ENCODE measurements at regions not wholly inside any gene's neighbourhood (a gene's known extent, or its start where the extent isn't known, plus 50 kb on each side); places are given as distances from the start of the nearest gene placed in this dataset.

DNA sequence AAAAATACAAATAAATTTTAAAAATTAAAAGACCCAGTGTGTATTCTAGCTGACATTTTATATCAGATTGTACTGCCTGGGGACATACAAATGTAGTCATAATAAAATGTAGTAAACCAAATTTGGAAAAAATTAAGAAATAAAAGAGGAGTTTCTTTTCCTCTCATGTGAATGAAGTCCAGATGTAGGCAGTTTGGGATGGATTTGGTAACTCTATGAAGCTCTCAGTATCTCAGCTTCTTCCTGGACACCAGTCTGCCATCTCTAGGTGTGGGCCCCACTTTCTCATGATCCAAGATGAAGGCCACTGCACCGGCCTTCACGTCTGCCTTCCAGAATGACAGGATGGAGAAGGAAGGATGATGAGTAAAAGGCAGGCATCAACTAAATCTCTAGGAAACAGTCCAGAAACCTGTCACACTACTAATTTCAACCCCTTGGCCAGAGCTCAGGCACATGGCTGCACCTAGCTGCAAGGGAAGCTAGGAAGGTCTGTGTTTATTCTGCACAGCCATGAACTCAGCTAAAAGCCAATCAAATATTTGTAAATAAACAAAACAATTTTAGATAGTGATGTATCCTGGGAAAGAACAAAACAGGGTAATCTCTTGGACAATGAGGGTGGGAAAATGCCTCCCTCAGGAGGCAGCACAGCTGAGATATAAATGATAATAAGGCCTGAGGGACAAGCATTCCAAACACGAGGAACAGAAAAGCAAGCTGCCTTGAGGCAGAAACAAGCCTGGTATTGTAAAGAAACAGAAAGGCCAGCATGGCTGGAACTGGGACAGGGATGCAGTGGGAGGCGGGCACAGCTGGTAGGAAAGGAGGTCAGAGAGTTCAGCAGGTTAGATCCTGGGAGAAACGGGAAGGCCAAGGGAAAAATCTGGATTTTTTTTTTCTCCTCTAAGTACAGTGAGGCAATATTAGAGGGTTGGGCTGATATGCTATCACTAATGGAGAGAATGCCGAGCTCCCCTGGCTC is 88.5 kb upstream of the PTPN1 start:
- no peak for DNase-seq (ENCODE audit: low read depth)

DNA sequence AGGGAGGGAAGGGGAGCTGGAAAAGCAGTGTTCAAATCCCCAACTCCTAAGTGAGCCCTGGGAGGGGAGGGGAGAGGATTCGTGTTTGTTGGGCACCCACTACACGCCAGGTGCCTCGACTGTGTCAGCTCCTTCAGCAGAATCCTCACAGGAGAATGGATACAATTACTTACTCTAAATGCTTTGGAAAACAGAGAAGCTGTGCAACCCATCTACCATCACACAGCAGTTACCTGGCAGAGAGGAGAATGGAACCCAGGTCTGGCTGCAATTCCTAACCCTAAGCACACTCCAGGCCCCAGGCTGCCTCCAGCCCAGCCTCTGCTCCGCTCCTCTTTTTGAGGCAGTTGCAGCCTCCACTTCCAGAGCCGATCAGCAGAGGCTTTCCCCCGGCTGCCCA is 86.4 kb upstream of the PTPN1 start:
- no peak for DNase-seq (ENCODE audit: low read depth)

DNA sequence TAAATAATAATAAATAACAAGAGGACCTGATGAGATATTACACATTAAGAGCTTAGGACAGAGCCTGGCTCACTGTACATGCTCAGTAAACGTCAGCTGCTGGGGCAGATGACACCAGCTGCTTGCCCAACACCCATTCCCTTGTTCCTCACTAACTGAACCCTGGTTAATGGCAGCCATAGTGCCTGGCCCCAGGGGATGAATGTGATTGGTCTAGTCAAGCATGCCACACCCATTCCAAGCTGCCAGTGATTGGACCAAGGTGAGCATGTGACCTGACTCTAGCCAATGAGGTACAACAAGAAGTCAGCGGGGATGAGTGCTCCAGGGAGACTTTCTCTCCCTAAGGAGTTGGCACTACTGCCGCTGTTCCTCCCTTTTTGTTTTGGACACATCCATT is 85.1 kb upstream of the PTPN1 start:
- peak; percentile 76 for DNase-seq (ENCODE audit: low read depth)

DNA sequence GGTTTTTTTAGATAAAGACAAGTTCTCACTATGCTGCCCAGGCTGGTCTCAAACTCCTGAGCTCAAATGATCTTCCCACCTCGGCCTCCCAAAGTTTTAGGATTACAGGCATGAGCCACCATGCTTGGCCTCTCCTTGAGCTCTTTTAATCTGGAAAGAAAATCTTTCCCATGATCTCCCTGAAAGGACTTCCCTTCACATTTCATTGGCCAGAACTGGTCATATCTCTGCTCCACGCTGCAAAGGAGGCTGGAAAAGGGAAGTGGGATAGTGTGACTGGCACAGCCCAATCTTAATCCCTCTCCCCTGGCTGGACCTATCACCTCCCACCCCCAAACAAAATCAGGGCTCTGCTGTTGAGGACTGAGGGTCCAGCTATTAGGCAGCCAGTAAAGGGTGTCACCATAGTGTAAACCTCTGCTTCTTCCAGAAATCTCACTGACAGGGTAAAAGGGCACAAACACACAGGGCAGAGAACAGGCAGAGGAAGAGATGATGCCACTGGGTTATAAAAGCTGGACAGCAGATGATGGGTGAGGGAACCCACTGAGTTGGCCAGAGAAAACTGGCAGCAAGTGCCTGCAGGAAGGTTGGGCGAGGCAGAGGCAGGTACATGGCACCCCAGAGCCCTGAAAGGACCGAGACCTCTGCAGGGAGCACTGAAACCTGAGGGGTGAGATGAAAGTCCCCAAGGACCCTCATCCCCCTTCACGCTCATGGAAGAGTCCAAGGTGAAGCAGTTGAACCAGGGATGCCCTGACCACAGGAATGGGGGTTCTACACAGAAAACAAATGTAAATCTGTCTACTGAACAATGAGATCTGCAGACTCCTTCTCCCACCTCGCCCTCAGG is 83.1 kb upstream of the PTPN1 start:
- no peak for DNase-seq (ENCODE audit: low read depth)

DNA sequence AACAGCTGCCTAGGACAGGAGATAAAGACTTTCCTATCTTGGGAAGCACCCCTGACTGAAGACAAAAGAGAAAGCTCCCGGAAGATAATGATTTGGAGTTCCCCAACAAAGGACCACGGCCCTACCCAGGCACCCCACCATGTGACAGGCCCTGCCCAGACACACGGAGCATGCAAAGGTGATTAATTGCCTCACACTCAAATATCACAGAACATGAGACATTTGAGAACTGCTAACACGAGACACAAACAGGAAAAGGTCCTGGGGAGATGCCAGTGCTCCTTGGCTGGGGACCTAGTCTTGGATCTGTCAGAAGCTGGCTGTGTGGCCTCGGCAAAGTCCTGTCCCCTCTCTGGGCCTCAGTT is 82.5 kb upstream of the PTPN1 start:
- DNase-seq (ENCODE audit: low read depth): peak; percentile 44

DNA sequence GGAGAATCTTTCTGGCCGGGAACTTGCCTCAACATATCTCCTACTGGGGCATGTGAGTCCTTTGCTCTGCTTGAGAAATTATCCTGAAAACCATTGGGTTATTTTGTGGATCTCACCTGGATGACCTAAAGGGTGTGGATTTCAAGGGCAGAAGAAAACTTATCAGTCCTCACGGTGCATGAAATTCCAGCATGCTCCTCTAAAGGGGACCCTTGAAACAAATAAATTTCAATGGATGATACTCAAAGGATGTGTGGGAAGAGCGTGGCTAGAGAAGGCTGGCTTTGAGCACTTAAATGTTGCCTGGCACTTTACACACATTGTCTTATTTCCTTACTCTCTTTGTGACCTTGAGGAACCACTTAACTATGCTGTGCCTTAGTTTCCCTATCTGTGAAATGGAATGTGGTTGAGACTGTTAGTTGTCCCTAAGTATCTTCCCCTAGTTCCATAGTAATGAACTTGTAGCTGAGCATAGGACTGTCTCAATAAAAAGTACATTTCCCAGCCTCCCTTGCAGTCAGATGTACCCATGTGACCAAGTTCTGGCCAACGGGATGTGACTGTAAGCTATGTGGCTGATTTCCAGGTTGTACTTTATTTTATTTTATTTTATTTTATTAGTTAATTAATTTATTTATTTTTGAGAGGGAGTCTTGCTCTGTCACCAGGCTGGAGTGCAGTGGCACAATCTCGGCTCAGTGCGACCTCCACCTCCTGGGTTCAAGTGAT is 81.9 kb upstream of the PTPN1 start:
- no peak for DNase-seq (ENCODE audit: low read depth)

DNA sequence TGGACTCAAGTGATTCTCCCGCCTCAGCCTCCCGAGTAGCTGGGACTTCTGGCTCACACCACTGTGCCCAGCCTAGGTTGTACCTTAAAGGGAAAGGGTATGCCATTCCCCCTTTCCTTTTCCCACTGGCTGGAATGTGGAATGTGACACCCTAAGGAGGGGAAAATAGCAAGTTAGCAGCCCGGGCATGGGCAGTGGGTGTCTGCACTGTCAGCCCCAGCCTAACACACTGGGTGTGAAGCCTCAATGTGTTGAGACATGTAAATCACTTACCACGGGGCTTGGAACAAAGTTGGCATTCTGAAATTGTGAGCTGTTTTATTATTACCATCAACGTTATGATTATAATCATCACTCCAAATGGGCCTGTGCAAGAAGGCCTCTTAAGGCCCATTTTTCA is 80.8 kb upstream of the PTPN1 start:
- no peak for DNase-seq (ENCODE audit: low read depth)

DNA sequence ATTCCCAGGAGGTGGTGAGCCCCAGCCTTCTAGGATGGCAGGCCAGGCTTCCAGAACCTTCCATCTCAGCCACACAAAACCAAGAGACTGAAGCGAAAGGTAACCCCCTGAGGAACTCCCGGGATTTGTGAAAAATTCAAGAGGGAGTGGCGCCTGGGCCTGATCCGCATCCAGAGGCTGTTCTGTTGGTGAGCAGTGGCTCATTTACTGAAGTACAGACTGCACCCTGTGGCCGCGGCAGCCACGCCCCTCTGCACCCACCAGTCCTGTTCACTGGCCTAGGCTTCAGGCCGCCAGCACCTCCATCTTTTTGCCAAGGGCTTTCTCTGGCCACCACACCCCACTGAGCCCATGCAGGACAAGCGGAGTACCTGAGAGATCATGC is 79.1 kb upstream of the PTPN1 start:
- no peak for DNase-seq (ENCODE audit: low read depth)

DNA sequence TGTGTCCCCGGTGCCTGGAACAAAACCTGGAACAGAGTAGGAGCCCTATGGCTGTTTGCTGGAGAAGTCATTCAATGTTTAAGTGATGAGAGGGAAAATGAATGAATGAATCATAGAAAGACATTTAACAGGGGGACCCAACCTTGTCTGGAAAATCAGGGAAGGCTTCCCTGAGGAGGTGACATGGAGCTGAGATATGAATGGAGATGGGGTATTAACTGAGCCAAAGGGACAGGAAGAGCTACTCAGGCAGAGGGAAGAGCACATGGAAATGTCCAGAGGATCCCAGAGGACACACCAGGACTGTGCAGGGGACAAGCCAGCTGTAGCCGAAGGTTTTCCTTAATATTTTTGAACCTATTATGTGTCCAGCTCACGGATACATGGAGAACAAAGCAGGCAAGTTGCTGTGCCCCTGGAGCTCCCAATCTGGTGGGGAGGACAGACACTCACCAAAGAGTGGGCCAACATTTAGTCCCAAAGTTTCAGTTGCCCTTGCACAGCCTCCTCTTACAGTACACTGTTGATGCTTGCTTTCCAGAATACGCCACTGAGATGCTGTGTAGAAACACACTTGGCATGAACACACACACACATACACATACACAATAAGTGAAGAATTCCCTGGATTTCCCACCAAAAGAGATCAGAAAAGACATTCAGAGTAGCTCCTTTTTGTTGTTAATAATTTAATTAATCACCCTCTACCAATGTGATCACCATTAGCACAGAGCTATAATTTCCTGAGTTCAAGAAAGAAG is 77.0 kb upstream of the PTPN1 start:
- no peak for DNase-seq (ENCODE audit: low read depth)

DNA sequence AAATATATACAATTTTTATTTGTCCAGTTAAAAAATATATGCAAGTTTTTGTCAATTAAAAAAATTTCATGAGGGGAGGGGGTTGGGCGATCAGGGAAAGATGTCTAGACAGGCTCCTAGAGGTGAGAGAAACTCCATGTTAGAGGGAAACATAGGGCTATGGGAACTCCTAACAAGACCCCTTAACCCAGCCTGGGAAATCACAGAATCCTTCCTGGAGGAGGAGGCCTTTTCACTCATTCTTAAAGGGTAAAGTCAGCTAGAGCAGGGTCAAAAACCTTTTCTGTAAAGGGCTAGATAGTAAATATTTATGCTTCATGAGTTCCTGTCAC is 75.9 kb upstream of the PTPN1 start:
- no peak for DNase-seq (ENCODE audit: low read depth)

DNA sequence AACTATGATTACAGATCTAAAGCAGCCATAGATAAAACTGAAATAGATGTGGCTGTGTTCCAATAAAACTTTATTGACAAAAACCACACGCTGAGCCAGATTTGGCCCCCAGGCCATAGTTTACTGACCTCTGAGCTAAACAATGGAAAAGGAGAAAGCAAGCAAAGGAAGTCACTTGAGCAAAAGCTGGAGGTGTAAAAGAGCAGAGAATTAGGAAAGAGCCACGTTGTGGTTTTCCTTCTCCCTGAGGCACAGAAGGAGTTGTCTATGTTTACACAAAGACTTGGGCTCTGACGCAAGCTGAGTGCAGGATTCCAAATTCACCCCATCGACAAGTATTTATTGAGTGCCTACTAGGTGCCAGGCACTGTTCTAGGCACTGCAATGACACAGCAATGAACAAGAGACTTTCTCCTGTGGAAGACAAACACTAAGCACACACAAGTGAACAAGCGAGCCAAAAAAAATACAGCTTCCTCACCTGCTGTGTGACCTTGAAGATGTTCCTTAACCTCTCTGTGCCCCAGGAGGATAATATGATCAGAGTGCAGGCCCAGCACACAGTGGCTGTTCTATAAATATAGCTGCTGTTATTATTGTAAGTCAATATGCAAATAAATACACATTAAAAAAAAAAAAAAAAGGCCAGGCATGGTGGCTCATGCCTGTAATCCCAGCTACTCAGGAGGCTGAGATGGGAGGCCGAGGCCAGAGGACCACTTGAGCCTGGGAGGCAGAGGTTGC is 75.4 kb upstream of the PTPN1 start:
- peak; percentile 41 for DNase-seq (ENCODE audit: low read depth)

DNA sequence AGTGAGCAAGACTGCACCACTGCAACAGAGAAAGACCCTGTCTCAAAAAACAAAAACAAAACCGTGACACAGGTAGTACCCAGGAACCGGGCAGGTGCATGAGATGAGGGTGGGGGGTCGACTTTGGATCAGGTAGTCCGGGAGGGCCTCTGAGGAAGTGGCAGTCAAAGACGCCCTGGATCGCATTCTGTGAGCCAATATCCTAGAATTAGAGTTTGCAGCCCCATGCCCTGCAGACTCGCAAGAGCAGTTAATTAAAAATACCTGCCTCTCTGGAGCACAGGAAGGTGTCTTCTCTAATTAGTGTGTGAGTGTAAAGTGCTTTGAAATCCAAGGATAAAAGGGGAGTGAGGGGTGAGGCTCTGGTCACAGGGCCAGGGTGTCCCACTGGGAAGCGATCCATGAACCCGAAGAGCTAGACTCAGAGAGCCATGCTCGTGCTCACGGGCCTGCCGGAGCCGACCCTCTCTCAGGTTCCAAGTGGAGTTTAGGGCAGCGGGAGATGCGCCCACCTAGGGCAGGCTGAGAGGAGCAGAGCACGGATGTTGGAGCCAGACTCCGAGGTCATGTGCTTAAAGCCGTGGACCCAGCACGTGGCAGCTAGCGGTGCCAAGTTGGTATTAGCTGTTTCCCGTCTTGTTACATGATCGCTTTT is 74.7 kb upstream of the PTPN1 start:
- DNase-seq (ENCODE audit: low read depth): no peak

DNA sequence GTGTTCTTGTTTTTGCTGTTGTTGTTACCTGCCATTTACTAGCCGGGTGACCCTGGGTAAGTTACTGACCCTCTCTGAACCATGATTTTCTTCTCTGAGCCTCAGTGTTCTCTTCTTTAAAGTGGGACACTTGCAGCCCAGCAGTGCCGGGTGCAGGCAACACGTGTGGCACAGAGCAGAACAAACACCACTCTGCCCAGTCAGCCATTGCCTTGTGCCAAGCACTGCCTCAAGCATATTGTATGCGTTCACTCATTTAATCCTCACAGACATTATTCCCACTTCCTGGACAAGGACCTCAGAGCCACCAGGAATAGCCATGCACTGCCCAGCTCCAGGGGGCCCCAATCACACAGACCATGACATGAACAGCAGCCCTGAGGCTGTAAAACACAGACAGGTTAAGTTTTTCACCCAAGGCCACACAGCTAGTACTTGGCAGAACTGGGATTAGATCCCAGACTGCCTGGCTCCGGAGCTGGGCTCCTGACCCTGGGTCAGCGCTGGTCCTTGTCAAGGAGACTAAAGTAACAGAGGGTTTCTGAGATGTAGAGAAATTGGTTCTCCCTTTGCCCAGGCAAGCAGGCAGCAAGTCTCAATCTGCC is 74.0 kb upstream of the PTPN1 start:
- DNase-seq (ENCODE audit: low read depth): no peak

DNA sequence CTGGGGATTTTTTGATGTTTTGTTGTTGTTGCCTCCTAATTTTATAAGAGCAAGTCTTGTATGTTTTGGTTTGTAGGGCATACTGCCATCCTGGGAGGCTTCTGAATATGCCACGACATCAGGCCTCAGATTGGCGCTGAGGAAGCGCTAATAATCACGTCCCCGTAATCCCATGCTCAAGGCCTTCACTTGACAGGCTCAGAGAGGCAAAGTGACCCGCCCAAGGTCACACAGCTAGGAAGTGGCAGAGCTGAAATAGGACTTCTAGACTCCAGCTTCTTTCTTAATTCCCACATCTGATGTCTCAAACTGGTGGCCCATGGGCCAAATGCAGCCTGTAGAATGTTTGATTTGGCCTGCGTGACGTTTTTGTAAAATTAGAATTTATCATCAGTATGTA is 73.5 kb upstream of the PTPN1 start:
- no peak for DNase-seq (ENCODE audit: low read depth)

DNA sequence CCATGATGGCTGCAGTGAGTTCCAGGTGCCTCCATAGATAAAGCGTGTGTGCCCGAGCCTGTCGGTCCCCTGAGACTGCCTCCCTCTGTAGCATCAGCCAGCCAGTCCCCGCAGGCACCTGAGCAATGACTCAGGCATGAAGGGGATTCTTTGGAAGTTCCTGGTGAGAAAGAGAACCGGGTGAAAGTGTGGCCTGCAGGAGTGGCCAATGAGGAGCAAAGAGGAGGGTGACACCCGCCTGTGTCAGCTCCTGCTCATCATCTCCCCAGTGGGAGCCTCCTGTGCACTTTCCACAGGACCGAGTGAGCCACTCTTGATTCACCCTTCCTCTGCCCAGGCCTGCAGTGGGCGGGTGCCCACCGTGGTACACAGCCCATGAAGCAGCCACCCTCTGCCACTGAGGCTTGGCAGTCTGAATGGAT is 71.2 kb upstream of the PTPN1 start:
- peak; percentile 83 for DNase-seq (ENCODE audit: low read depth)

DNA sequence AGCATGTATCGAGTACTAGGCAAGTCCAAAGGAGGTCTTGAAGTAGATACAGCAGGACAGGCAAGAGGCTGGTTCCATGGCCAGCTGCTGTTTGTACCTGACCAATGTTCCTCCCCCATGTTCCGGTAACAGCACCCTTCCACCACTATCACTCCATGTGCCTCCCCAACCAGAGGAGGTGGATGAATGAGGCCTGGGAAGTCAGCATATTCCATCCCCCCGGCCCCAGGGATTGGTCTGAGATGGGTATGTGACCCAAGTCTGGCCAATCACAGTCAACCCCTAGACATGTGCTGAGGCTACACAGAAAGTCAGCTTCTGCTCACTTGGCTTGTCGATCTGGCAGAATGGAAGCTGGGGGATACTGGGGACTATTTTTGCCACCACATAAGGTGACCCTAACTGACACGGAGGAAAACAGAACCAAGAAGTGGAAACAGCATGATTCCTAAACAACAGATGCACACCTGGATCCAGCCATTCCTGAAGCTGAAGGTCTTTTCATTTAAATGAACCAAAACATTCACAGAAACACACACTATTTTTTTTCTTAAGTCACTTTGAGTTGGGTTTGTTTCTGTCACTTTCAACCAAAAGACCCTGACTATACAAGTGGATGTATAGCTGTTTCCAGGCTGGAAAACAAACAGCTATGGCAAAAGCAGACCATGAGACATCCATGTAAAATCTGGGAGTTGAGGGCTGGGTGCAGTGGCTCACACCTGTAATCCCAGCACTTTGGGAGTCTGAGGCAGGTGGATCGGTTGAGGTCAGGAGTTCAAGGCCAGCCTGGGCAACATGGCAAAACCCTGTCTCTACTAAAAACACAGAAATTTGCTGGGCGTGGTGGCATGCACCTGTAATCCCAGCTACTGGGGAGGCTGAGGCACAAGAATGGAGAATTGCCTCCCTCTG is 70.4 kb upstream of the PTPN1 start:
- peak; percentile 48 for DNase-seq (ENCODE audit: low read depth)

DNA sequence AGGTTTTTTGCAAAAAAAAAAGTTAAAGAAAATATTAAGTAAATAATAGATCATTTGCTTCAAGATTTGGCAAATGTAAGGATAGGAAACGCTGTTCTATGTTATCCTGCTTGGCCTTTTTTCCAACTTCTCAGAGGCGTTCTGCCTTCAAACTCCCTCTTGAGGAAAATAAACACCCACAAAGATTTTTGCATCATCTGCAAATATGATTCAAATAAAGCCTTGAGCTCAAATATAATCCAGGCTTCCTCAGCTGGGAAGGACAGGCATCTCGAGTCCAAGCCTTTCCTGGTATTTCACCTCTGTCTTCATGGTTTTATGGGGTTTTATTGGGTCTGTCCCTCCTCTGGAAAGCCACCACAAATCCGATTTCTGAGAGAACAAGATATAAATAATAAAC is 67.7 kb upstream of the PTPN1 start:
- DNase-seq (ENCODE audit: low read depth): no peak

DNA sequence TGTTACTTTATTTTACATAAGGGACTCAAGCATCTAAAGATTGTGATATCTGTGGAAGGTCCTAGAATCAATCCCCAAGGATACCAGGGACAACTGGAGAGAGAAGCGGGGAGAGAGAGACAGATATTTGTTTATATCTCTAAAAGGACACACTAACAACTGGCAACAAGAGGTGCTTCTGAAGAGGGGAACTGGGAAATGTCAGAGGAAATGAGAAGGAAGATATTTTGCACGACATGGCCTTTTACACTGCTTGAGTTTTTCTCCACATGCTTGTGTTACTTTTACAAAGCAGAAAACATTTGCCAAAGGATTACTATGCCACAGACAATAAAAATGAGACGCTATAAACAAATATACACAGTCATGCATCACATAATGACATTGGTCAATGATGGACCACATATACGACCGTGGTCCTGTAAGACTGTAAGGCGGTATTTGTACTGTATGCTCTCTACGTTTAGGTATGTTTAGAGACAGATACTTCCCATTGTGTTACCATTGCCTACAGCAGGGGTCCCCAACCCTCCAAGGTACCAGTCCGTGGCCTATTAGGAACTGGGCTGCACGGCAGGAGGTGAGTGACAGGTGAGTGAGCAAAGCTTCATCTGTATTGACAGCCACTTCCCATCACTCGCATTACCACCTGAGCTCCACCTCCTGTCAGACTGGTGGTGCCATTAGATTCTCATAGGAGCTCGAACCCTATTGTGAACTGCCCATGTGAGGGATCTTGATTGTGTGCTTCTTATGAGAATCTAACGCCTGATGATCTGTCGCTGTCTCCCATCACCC is 64.6 kb upstream of the PTPN1 start:
- no peak for DNase-seq (ENCODE audit: low read depth)
